GM12878 (cell line): ENCODE measurements at regions not wholly inside any gene's neighbourhood (a gene's known extent, or its start where the extent isn't known, plus 50 kb on each side); places are given as distances from the start of the nearest gene placed in this dataset.

ENCODE experiments used
- CBX5 ChIP-seq: sonication (generic); IDR thresholded peaks from 2 replicates; pipeline ENCODE4 v1.6.1; 2016; ENCODE audit warnings: low read depth, moderate library complexity, mild to moderate bottlenecking, inconsistent platforms
- ESRRA ChIP-seq: IDR thresholded peaks from 2 replicates; pipeline ENCODE4 v1.6.1; 2012; ENCODE audit warnings: mild to moderate bottlenecking, low read length, improper control_type of control experiment
- FOXM1 ChIP-seq: IDR thresholded peaks from 2 replicates; pipeline ENCODE4 v1.6.1; 2012; ENCODE audit warnings: low read depth, mild to moderate bottlenecking, inconsistent platforms, low read length, moderate library complexity
- MTA3 ChIP-seq: IDR thresholded peaks from 2 replicates; pipeline ENCODE4 v1.6.1; 2012; ENCODE audit warnings: low read length, inconsistent platforms, borderline replicate concordance
- POLR2A ChIP-seq: IDR thresholded peaks from 2 replicates; pipeline ENCODE4 v1.6.1; 2011; ENCODE audit warnings: low read depth, mild to moderate bottlenecking, low read length
- SIN3A ChIP-seq: IDR thresholded peaks from 2 replicates; pipeline ENCODE4 v1.6.1; 2012; ENCODE audit warnings: low read depth, low read length, improper control_type of control experiment
- ZZZ3 ChIP-seq: IDR thresholded peaks from 2 replicates; pipeline ENCODE4 v1.6.1; 2011; ENCODE audit warnings: low read depth; ENCODE audit not compliant: control insufficient read depth, insufficient read length
- TF ChIP-seq, protein P1 (sequence below): IDR thresholded peaks from 2 replicates; pipeline ENCODE4 v1.6.1; 2011; ENCODE audit warnings: mild to moderate bottlenecking, low read depth, low read length, moderate library complexity; ENCODE audit not compliant: insufficient replicate concordance
- TF ChIP-seq, protein P2 (sequence below): IDR thresholded peaks from 2 replicates; pipeline ENCODE4 v1.6.1; 2012; ENCODE audit warnings: low read depth, low read length, improper control_type of control experiment
- TF ChIP-seq, protein P3 (sequence below): fragments of 450-650 bp; IDR thresholded peaks from 2 replicates; pipeline ENCODE4 v1.6.1; 2017; ENCODE audit warnings: mild to moderate bottlenecking, moderate library complexity
- TF ChIP-seq, protein P4 (sequence below), 3 experiments: IDR thresholded peaks in 2 of 3; conservative IDR thresholded peaks in 1 of 3; 2 replicates each; pipeline ENCODE4 v1.5.1; 2011; ENCODE audit warnings: low read depth in 3 of 3, low read length in 3 of 3, mild to moderate bottlenecking in 3 of 3, control low read depth in 2 of 3, moderate library complexity in 2 of 3, inconsistent platforms in 1 of 3, mixed read lengths in 1 of 3; ENCODE audit not compliant: control insufficient read depth in 2 of 3, insufficient read depth in 1 of 3; ENCODE audit errors: extremely low read depth in 1 of 3

DNA sequence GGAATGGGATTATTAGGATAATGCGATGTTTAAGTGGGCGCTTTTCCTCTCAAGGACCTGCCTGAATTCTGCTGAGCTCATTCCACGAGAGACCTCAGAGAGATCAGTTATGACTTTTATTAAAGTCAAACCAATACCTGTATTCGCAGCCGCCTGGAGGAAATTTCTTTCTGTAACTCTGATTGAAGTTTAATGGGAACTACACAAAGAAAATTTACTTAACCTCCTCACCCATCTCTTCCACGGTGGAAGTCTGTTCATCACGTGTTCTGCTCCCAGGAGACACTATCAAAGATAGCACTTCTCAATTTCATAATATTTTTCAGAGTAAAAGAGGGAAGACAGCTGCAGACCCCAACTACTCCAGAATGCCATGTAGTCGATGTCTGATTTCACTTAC, 334.7 kb upstream of the POU3F1 start:
- TF ChIP-seq, protein P1, sequence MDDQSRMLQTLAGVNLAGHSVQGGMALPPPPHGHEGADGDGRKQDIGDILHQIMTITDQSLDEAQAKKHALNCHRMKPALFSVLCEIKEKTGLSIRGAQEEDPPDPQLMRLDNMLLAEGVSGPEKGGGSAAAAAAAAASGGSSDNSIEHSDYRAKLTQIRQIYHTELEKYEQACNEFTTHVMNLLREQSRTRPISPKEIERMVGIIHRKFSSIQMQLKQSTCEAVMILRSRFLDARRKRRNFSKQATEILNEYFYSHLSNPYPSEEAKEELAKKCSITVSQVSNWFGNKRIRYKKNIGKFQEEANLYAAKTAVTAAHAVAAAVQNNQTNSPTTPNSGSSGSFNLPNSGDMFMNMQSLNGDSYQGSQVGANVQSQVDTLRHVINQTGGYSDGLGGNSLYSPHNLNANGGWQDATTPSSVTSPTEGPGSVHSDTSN: no peak
- TF ChIP-seq ESRRA (no peak), MTA3 (no peak), CBX5 (no peak), FOXM1 (no peak), POLR2A (no peak), SIN3A (no peak), ZZZ3 (no peak)
- TF ChIP-seq, protein P2, sequence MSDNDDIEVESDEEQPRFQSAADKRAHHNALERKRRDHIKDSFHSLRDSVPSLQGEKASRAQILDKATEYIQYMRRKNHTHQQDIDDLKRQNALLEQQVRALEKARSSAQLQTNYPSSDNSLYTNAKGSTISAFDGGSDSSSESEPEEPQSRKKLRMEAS: no peak
- TF ChIP-seq, protein P3, sequence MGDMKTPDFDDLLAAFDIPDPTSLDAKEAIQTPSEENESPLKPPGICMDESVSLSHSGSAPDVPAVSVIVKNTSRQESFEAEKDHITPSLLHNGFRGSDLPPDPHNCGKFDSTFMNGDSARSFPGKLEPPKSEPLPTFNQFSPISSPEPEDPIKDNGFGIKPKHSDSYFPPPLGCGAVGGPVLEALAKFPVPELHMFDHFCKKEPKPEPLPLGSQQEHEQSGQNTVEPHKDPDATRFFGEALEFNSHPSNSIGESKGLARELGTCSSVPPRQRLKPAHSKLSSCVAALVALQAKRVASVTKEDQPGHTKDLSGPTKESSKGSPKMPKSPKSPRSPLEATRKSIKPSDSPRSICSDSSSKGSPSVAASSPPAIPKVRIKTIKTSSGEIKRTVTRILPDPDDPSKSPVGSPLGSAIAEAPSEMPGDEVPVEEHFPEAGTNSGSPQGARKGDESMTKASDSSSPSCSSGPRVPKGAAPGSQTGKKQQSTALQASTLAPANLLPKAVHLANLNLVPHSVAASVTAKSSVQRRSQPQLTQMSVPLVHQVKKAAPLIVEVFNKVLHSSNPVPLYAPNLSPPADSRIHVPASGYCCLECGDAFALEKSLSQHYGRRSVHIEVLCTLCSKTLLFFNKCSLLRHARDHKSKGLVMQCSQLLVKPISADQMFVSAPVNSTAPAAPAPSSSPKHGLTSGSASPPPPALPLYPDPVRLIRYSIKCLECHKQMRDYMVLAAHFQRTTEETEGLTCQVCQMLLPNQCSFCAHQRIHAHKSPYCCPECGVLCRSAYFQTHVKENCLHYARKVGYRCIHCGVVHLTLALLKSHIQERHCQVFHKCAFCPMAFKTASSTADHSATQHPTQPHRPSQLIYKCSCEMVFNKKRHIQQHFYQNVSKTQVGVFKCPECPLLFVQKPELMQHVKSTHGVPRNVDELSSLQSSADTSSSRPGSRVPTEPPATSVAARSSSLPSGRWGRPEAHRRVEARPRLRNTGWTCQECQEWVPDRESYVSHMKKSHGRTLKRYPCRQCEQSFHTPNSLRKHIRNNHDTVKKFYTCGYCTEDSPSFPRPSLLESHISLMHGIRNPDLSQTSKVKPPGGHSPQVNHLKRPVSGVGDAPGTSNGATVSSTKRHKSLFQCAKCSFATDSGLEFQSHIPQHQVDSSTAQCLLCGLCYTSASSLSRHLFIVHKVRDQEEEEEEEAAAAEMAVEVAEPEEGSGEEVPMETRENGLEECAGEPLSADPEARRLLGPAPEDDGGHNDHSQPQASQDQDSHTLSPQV: no peak
- TF ChIP-seq, protein P4, sequence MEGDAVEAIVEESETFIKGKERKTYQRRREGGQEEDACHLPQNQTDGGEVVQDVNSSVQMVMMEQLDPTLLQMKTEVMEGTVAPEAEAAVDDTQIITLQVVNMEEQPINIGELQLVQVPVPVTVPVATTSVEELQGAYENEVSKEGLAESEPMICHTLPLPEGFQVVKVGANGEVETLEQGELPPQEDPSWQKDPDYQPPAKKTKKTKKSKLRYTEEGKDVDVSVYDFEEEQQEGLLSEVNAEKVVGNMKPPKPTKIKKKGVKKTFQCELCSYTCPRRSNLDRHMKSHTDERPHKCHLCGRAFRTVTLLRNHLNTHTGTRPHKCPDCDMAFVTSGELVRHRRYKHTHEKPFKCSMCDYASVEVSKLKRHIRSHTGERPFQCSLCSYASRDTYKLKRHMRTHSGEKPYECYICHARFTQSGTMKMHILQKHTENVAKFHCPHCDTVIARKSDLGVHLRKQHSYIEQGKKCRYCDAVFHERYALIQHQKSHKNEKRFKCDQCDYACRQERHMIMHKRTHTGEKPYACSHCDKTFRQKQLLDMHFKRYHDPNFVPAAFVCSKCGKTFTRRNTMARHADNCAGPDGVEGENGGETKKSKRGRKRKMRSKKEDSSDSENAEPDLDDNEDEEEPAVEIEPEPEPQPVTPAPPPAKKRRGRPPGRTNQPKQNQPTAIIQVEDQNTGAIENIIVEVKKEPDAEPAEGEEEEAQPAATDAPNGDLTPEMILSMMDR (IDR thresholded peaks at IDR 0.05 in 2 of 3, conservative IDR thresholded peaks at IDR 0.05 in 1 of 3; ENCODE audit: control insufficient read depth in 2 of 3, extremely low read depth in 1 of 3, insufficient read depth in 1 of 3, low read depth in 3 of 3, low read length in 3 of 3): no peak
